HG02938 (cell line): ENCODE measurements at regions not wholly inside any gene's neighbourhood (a gene's known extent, or its start where the extent isn't known, plus 50 kb on each side); places are given as distances from the start of the nearest gene placed in this dataset.

Experiments used
- ATAC-seq: cut with Tn5 transposase; IDR thresholded peaks from one replicate; pipeline ENCODE4 v1.9.1; 2021; ENCODE audit warnings: mild to moderate bottlenecking, moderate library complexity; ENCODE audit not compliant: unreplicated experiment

GRCh38 chr15:62816342-62817069 lies 226.0 kb upstream of the TPM1 start:
- no peak for ATAC-seq

DNA sequence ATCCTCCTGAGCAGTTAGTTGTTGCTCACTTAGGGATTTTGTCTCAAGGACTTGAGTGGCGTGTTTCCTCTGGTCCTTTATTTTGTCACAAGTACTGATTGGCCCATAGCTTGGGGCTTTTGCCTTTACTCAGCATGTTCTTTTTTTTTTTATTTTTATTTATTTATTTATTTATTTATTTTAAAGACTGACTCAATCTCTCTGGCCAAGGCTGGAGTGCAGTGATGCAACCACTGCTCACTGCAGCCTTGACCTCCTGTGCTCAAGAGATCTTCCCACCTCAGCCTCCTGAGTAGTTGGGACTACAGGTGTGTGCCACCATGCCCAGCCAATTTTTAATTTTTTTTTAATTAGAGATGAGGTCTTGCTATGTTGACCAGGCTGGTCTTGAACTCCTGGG lies 223.9 kb upstream of the TPM1 start:
- no peak for ATAC-seq

GRCh38 chr15:62821384-62822131 lies 221.0 kb upstream of the TPM1 start:
- ATAC-seq, result no peak

GRCh38 chr15:62822228-62822627 lies 220.3 kb upstream of the TPM1 start:
- no peak for ATAC-seq

GRCh38 chr15:62823561-62823960 lies 219.0 kb upstream of the TPM1 start:
- no peak for ATAC-seq

DNA sequence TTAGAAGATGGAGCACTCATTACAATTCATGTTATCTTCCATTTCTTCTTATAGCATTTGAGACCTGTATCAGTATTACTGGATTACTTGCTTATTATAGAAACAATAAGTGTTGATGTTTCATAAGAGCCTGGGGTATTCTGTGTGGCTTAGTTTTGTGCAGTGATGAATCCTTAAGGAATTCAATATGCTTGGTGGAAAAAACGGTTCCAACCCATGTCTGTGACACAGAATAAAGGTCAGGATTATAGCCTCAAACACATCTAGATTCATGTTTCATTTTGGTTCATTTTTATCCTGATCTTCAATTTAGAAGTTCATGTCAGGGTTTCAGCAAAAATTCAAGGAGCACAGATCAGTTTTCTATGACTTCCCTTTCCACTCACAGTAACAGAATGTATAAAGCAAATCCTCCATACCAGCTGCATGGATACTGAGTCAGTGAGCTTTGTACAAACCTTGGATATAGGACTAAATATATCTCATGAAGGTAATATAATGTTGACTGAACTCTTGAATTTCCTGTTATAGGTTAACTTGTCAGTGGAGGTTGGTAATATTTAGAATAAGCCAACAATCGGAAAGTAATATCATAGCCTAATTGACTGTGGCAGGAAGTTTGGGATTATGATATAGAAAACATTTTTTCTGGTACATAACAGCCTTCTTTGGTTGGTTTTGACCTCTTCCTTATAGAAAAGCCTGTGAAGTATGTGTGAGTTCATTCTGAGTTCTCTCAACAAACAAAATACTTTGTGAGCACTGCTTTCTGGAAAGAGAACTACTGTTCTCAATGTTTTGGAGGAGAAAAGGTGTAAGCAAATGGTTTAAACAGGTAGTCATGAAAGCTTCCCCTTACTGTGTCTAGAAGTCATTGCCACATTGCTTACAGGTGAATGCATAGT lies 218.2 kb upstream of the TPM1 start:
- no peak for ATAC-seq

GRCh38 chr15:62825191-62825590 lies 217.4 kb upstream of the TPM1 start:
- ATAC-seq, result no peak

DNA sequence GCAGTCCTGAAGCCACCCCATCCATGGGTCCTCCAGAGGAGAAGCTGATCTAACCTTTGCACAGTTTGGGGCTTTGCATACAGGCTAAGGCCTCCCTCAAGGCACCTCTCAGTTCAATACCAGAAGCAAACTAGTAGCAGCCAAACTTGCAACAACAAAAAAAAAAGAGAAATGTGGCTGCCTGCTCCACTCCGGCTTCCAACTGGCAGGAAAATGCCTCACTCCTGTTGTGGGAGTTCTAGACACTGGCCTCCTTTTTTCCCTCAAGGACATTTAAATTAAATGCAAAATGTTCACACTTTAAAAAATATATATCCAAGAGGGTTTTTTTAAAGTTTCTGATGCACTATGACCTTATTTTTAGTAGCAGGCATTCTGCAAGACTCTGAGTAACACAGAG lies 216.0 kb upstream of the TPM1 start:
- ATAC-seq, result no peak

DNA sequence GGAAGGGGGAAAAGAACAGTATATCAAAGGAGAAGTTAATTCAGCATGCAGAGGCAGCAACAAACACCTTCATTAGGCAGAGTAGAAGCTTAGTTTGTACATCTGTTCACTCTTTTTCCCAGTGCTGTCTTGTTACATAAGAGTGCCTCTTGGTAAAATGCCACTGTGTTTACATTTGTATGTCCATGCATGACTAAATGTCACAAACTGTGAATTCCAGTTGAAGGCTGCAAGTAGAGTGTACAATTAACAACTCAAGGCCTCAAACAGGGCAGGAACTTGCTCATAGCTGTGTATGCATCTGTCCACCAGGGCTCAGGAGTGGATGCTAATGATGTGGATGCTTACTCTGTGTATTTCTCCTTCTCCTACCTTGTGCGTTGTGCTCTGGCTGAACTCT lies 214.2 kb upstream of the TPM1 start:
- no peak for ATAC-seq

DNA sequence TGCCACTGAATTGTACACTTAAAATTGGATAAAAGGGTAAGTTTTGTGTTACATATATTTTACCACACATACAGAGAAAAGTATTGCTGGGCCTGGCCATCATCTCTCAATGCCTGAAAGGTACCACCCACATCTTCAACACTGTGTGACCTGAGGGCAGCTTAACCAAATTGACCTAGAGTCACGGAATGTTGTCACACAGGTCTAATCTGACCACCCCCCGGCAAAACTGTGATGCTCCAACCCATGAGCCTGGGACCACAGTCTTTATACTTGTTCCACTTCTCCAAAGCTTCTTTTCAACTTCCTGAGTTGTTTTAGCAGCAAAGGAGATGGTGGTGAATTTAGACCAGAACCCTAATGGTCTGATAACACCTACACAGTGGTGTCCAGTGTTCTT lies 210.3 kb upstream of the TPM1 start:
- no peak for ATAC-seq

- no peak for ATAC-seq
These were observed 208.9 kb upstream of the TPM1 start for GRCh38 chr15:62833646-62834045.

GRCh38 chr15:62834686-62835329 lies 207.7 kb upstream of the TPM1 start:
- no peak for ATAC-seq

DNA sequence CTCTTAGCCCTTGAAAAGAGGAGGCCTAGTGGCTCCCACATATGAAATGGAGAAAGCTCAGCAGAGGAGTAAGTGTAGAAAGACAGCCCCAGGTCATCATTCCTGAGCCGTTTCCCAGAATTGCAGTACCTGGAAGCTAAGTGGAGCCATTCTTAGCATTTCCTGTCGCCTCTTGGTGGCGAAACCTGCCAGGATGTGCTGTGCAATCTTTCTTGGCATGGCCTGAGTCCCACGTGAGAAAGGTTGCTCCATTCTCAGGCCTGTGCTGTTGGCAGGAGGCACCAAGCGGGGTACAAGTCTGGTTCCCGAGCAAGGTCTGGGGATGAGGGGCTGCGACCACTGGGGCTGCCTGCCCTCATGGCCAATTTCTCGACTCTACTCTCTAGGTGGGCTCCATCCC lies 207.2 kb upstream of the TPM1 start:
- no peak for ATAC-seq

DNA sequence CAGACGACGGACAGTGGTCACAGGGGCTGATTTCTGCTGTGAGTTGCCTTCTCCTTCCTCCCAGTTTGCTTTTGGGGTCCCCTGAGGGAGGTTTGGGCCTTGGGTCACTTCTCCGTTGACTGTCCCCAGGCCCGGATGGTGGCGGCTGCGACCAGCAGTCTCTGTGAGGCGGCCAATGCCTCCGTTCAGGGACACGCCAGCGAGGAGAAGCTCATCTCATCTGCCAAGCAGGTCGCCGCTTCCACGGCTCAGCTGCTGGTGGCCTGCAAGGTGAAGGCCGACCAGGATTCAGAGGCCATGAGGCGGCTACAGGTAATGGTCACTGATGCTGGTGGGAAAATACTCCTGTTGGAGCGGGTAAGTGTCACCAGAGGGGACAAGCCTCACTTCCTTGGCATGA lies 206.8 kb upstream of the TPM1 start:
- ATAC-seq, result no peak

DNA sequence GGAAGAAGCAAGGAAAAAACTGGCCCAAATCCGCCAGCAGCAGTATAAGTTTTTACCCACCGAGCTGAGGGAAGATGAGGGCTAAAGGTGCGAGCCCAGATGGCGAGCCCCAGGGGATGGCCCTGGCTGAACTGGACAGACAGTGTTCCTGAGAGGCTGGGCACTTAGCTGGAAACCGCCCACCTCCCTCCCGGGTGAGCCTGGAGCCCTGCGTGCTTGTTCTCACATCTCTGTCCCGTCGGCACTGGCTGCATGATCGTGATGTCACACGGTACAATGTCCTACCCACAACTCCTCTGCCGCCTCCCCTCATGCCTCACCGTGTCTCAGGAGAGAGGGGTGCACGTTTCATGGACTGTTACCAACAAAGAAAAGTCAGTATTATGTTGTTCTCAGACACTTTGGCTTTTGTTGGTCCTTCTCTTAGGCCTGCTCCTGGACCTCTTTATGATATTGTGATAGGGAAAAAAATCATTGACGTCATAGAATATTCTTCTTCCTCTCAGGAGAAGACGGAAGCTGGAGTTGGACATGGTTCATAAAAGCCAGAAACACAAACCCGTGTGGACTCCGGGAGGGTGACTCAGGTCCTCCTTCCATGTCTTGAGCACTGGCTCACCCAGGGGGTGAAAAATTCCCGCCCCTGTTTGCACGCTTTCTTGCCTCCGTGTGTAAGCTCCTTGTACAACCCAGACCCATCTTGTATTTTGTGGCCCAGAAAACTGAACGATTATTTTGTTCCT lies 201.8 kb upstream of the TPM1 start:
- no peak for ATAC-seq

DNA sequence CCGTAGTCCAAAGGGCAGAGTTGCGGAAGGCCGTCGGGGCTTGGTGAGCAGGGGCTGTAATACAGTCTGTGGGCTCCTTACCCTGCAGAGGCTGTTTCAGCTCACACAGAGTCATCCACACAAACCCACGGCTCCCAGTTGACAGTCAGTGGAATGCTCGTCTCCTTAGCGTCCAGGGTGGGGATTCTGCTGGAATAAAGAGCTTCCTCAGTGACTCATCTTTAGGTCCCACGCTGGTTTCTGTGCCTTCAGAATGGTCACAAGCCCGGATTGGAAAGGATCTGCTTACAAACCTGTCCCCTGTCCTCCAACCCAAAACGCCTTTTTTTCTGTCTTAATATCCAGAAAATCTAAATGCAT lies 201.3 kb upstream of the TPM1 start:
- ATAC-seq, result no peak

GRCh38 chr15:62841891-62842559 lies 200.5 kb upstream of the TPM1 start:
- no peak for ATAC-seq

DNA sequence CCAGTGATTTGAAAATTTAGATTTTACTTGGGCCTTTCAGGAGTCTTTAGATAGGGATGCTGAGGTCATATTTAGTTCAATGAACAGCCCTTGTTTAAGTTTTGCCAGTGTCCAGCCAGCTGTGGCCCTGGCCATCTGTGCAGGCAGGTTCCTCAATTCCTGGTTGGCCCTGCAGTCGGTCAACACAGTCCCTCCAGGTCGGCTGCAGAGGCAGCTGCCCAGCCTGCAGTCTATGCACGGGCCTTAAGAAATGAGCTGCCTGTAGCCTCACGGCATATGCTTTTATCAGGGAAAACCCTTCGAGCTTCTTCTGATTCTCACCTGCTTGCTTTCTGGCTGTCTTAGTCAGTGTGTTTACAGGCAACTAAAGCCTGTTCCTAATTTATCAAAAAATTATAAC lies 199.2 kb upstream of the TPM1 start:
- ATAC-seq, result no peak

DNA sequence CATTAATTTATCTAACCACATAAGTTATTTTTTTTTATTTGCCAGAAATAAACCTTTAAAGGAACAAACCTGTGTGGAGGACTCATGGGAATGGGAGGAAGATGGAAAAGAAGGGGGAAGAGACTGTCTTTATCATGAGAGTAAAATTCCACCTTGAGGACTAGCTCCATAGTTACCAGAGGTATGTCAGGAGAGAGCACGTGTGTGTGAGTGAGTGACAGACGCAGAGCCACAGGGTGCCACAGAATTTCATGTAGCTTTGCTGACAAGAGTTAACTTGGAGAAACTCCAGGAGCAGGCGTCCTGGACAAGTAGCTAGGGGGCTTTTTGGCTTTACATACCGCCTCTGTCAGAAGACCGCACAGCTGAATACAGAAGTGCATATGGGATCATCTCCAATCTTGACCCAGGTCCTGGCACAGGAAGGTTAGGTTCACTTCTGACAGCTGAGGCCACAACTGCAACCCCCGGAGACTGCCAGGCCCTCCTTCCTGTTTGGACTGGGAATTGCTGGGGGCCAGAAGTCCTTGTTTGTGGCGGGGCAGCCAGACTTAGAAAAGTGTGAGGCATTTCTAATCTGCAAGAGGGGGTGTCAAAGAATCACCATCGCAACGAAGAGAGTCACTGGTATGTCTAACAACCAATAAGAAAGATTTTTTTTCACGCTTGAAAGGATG lies 197.8 kb upstream of the TPM1 start:
- no peak for ATAC-seq
